Epithelial cell of esophagus (primary cell): ENCODE measurements at regions not wholly inside any gene's neighbourhood (a gene's known extent, or its start where the extent isn't known, plus 50 kb on each side); places are given as distances from the start of the nearest gene placed in this dataset.
A peak's percentile ranks its signal among the peaks of the same experiment; 100 is the strongest.
"Not testable (repeated sequence)": the region's sequence is repeated elsewhere in the genome, so short reads cannot be mapped to it uniquely, and the experiment has no call there.

Source experiments
- DNase-seq: peaks from one replicate; pipeline ENCODE4 v3.0.0; 2010; ENCODE audit warnings: low read depth
- H3K4me3 ChIP-seq: 2 replicates; pipeline ENCODE4 v1.5.1; 2011; ENCODE audit warnings: mild to moderate bottlenecking, low read length, control low read depth
- TF ChIP-seq, protein P1 (sequence below): IDR thresholded peaks from 2 replicates; pipeline ENCODE4 v1.5.1; 2011; ENCODE audit warnings: low read depth, mild to moderate bottlenecking, low read length, control low read depth, inconsistent platforms; ENCODE audit not compliant: insufficient read depth; ENCODE audit errors: missing control alignments

DNA sequence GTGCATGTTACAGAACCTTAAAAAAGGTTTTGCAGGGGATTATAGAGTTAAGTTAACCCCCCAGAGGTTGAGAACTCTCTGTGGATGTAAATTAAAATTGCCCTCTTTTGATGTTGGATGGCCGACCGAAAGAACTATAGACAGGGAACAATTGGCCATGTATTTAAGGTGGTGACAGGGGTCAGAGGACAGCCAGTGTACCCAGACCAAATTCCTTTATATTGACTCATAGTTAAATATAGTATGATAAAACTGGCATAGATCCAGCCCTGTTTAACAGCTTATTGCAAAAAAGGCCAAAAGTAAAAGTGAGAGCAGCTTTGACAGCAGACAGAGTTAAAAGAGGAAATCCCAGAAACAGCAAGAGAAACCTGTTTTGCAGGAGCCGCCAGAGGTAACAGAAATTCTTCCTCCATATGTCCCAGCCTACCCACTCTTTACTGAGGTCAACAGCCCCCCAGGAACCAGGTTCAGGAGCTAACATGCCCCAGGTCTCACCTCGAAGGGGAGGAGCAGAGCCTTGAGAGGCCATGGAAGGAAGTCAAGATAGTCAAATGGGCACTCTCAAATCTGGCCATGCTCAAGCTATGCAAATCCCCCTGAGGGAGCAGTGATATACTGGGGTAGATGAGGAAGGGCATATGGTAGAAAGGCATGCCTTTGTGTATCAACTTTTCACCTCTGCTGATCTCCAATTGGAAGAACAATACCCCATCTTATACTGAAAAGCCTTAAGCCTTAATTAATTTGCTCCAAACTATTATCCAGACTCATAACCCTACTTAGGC is 156.4 kb upstream of the COX7C start:
- peak; percentile 15 for DNase-seq
- TF ChIP-seq, protein P1, sequence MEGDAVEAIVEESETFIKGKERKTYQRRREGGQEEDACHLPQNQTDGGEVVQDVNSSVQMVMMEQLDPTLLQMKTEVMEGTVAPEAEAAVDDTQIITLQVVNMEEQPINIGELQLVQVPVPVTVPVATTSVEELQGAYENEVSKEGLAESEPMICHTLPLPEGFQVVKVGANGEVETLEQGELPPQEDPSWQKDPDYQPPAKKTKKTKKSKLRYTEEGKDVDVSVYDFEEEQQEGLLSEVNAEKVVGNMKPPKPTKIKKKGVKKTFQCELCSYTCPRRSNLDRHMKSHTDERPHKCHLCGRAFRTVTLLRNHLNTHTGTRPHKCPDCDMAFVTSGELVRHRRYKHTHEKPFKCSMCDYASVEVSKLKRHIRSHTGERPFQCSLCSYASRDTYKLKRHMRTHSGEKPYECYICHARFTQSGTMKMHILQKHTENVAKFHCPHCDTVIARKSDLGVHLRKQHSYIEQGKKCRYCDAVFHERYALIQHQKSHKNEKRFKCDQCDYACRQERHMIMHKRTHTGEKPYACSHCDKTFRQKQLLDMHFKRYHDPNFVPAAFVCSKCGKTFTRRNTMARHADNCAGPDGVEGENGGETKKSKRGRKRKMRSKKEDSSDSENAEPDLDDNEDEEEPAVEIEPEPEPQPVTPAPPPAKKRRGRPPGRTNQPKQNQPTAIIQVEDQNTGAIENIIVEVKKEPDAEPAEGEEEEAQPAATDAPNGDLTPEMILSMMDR, result no peak
- H3K4me3 ChIP-seq, result no peak overlapping the region

DNA sequence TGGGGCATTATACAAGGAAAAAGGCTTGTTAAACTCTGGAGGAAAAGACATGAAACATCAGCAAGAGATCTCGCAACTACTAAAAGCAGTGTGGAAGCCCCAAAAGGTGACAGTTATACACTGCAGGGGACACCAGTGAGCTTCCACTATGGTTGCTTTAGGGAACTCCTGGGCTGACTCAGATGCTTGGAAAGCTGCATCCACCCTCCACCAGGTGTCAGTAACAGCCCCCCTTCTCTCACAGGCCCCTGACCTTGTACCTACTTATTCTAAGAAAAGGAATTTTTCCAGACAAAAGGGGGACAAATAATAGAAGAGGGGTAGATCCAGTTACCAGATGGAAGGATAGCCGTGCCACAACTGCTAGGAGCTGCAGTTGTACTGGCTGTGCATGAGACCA is 154.4 kb upstream of the COX7C start:
- no peak overlapping the region for H3K4me3 ChIP-seq
- DNase-seq, result no peak
- TF ChIP-seq, protein P1, result no peak

DNA sequence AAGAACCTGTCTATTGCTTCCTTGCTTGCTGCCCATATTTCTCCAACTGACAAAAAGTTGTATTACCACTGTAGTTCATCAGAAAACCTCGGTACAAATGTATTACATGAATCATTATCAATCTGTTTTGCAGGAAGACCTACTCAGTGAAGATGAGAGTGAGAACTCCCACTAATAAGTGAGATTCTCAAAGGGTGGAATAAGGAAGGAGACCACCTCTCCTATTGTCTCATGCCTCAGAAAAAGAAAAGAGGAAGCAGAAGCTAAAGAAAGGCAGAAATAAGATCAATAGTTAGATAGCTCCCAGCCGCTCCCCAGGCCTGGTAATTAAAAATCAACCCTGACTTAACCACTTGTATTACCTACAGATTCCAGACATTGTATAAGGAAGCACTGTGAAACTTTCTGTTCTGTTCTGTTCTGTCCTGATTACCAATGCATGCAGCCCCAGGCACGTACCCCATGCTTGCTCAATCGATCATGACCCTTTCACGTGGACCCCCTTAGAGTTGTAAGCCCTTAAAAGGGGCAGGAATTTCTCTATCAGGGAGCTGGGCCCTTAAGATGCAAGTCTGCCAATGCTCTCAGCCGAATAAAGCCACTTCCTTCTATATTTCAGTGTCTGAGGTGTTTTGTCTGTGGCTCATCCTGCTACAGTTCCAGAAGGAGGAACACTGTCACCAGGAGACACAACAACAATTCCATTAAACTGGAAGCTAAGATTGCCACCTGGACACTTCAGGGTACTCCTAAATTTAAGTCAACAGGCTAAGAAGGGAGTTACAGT is 152.5 kb upstream of the COX7C start:
- no peak for DNase-seq
- TF ChIP-seq, protein P1, result no peak
- no peak overlapping the region for H3K4me3 ChIP-seq

DNA sequence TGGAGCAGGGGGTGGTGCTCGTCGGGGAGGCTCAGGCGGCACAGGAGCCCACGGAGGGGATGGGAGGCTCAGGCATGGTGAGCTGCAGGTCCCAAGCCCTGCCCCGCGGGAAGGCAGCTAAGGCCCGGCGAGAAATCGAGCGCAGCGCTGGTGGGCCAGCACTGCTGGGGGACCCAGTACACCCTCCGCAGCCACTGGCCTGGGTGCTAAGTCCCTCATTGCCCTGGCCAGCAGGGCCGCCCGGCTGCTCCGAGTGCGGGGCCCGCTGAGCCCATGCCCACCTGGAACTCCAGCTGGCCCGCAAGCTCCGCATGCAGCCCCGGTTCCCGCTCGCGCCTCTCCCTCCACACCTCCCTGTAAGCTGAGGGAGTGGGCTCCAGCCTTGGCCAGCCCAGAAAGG is 151.0 kb upstream of the COX7C start:
- not testable (repeated sequence) for DNase-seq, H3K4me3 ChIP-seq

DNA sequence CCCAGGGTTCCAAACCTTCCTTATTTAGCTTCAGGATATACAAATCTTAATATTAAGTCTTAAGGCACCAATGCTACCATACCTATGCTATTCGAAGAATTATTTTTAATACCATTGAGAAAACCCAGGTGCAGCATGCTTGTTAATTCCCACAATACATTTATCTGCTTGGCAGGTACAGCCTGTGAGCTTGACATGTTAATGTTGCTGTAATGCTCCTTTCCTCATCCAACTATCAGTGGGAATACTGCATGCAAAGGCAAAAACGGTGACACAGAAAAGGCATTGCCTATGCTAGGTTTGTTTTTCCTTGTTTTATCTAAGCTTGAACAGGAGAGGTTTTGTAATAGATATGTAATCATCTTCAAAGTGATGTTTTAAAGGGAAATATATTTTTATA is 135.7 kb upstream of the COX7C start:
- TF ChIP-seq, protein P1, result no peak
- no peak for DNase-seq
- H3K4me3 ChIP-seq, result no peak overlapping the region

DNA sequence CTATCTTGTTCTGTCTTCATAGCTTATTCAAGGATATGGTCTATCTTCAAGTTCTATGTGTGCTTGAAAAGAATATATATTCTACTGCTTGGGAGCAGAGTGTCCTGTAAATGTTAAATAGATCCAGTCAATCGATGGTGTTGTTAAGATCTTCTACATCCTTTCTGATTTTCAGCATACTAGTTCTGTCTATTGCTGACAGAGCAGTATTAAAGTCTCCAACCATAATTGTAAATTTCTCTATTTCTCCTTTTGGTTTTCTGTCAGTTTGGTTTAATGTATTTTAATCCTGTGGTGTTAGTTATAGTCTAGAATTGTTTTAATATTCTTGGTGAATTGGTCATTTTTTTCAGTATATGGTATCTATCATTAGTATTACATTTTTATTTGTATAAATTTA is 124.0 kb upstream of the COX7C start:
- H3K4me3 ChIP-seq, result no peak overlapping the region
- no peak for DNase-seq
- TF ChIP-seq, protein P1, result no peak

DNA sequence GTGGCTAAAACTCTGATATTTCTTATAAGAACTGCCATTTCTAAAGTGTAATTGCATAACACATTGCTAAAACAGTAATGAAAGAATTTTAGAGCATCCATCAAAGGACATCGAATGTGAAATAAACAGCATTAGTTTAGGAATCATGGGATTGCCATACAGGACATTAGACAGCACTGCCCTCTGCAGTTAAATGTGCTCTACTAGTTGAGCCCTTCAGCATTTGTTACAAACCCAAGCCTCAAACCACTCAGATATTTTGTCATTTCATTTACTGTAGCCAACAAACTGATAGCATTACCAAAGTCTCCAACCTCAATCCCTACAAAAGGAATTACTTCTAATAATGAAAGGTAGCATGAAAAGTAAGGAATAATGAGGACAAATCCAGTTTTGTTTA is 116.8 kb upstream of the COX7C start:
- TF ChIP-seq, protein P1, result peak; percentile 10
- DNase-seq, result peak; percentile 3
- no peak overlapping the region for H3K4me3 ChIP-seq
